Astrocyte of the cerebellum (primary cell): ENCODE measurements at regions not wholly inside any gene's neighbourhood (a gene's known extent, or its start where the extent isn't known, plus 50 kb on each side); places are given as distances from the start of the nearest gene placed in this dataset.
"Not testable (repeated sequence)": the region's sequence is repeated elsewhere in the genome, so short reads cannot be mapped to it uniquely, and the experiment has no call there.

Experiments
- DNase-seq: peaks from one replicate; pipeline ENCODE4 v3.0.0-alpha.2; 2011; ENCODE audit warnings: low read depth
- H3K4me3 ChIP-seq: 2 replicates; pipeline ENCODE4 v1.5.1; 2011; ENCODE audit warnings: mild to moderate bottlenecking, low read depth, low read length, moderate library complexity
- in situ Hi-C: cut with HindIII; loops from 2 replicates; pipeline ENCODE4 v1.10.0; 2017; ENCODE audit warnings: low sequenced_read_pairs
- TF ChIP-seq, protein P1 (sequence below): IDR thresholded peaks from 2 replicates; pipeline ENCODE4 v1.5.1; 2012; ENCODE audit warnings: low read length, low read depth, moderate library complexity, mild to moderate bottlenecking; ENCODE audit errors: missing control alignments

DNA sequence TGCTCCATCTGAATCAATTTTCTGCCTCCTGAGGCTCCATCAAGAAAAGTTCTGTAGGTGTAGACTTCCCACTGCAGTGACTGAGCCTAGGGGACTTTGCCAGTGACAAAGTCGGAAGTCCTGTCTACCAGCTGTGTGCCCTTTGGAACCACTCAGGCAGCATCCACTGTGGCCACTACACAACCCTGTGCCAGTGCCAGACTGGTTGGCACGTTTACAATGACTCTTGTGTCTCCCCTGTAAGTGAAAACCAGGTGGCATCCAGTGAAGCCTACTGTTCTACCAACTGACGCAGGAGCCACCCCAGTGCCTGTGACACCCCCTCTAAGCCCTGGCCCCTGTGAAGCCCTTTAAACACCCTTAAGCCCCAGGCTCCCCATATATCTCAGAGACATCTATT lies 132.1 kb upstream of the SERPINE2 start:
- TF ChIP-seq, protein P1, sequence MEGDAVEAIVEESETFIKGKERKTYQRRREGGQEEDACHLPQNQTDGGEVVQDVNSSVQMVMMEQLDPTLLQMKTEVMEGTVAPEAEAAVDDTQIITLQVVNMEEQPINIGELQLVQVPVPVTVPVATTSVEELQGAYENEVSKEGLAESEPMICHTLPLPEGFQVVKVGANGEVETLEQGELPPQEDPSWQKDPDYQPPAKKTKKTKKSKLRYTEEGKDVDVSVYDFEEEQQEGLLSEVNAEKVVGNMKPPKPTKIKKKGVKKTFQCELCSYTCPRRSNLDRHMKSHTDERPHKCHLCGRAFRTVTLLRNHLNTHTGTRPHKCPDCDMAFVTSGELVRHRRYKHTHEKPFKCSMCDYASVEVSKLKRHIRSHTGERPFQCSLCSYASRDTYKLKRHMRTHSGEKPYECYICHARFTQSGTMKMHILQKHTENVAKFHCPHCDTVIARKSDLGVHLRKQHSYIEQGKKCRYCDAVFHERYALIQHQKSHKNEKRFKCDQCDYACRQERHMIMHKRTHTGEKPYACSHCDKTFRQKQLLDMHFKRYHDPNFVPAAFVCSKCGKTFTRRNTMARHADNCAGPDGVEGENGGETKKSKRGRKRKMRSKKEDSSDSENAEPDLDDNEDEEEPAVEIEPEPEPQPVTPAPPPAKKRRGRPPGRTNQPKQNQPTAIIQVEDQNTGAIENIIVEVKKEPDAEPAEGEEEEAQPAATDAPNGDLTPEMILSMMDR, result no peak
- no peak overlapping the region for H3K4me3 ChIP-seq
- in situ Hi-C loops, result no loop called here
- DNase-seq, result no peak

DNA sequence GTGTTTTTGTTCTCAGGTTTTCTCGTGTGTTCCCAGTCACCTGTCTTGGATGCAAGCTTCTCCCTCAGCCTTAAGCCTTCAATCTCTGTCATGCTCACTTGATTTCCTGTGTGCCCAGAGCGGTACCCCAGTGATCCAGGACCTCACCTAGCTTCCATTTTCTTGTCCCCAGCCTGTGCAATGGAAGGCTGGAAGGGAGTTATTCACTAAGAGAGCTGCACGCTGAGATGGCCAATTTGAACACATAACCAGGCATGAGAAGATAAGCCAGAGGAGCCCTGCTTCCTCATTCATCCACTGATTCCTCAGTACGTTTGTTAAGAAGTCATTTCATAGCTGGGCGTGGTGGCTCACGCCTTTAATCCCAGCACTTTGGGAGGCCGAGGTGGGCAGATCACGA lies 130.8 kb upstream of the SERPINE2 start:
- H3K4me3 ChIP-seq, result no peak overlapping the region
- no peak for DNase-seq
- TF ChIP-seq, protein P1, result no peak
- in situ Hi-C loops, result no loop called here

GRCh38 chr2:224167781-224168180 lies 128.7 kb upstream of the SERPINE2 start:
- in situ Hi-C loops, H3K4me3 ChIP-seq, DNase-seq: not testable (repeated sequence)

- no peak overlapping the region for H3K4me3 ChIP-seq
- TF ChIP-seq, protein P1, result no peak
- DNase-seq, result no peak
- in situ Hi-C loops, result no loop called here
Measured at GRCh38 chr2:224166654-224167053, 127.6 kb upstream of the SERPINE2 start.

GRCh38 chr2:224165901-224166319 lies 126.8 kb upstream of the SERPINE2 start:
- in situ Hi-C loops, result no loop called here
- DNase-seq, result no peak
- no peak overlapping the region for H3K4me3 ChIP-seq
- TF ChIP-seq, protein P1, result no peak

- no peak overlapping the region for H3K4me3 ChIP-seq
- TF ChIP-seq, protein P1, result no peak
- in situ Hi-C loops, result no loop called here
- no peak for DNase-seq
Measured at GRCh38 chr2:224163566-224164307, 124.7 kb upstream of the SERPINE2 start.

DNA sequence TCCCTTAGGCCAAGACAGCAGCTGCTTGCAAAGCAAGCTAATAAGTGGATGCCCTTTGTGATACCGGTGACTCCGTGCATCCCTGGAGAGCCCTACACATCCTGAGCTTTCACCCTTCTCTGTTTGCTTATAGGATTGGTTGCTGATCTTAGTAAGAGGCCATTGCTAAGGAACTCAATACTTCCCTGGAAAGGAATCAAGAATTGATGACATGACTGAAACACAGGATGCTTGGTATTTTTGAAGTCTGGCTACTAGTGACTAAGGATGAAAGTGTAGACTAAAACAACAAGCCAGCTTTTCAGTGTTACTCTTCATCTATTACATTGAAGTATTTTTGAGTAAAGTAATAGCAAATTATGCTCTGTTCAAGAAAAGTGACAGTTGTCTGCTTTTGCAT lies 123.0 kb upstream of the SERPINE2 start:
- in situ Hi-C loops, result no loop called here
- TF ChIP-seq, protein P1, result no peak
- no peak for DNase-seq
- no peak overlapping the region for H3K4me3 ChIP-seq
